B cell (primary cell): ENCODE measurements at regions not wholly inside any gene's neighbourhood (a gene's known extent, or its start where the extent isn't known, plus 50 kb on each side); places are given as distances from the start of the nearest gene placed in this dataset.

Experiments
- CTCF ChIP-seq: fragments of 200-600 bp; IDR thresholded peaks from one replicate; pipeline ENCODE4 v1.8.0; 2022; ENCODE audit warnings: antibody characterized with exemption, mild to moderate bottlenecking
- EZH2 ChIP-seq: IDR thresholded peaks from 2 replicates; pipeline ENCODE4 v1.6.1; 2012; ENCODE audit warnings: borderline replicate concordance, low read depth, mild to moderate bottlenecking, moderate library complexity, low read length; ENCODE audit not compliant: insufficient read depth, poor library complexity, severe bottlenecking

GRCh38 chr9:25936031-25936430 is 257.8 kb upstream of the TUSC1 start:
- TF ChIP-seq CTCF (no peak), EZH2 (no peak)
